ENCODE measurements at regions not wholly inside any gene's neighbourhood (a gene's known extent, or its start where the extent isn't known, plus 50 kb on each side); places are given as distances from the start of the nearest gene placed in this dataset.
A peak's percentile ranks its signal among the peaks of the same experiment; 100 is the strongest.
"Not testable (repeated sequence)": the region's sequence is repeated elsewhere in the genome, so short reads cannot be mapped to it uniquely, and the experiment has no call there.

GRCh38 chr6:103379272-103379671 lies 1480.4 kb downstream of the HACE1 start:
- DNase-seq: no peak

- no peak for DNase-seq
Observed at GRCh38 chr6:103367212-103367611, 1492.5 kb downstream of the HACE1 start.

- DNase-seq: no peak
Observed at GRCh38 chr6:103356531-103356930, 1503.2 kb downstream of the HACE1 start.

GRCh38 chr6:103344554-103345163 lies 1515.1 kb downstream of the HACE1 start:
- no peak for DNase-seq

GRCh38 chr6:103335412-103335811 lies 1524.3 kb downstream of the HACE1 start:
- DNase-seq: no peak

GRCh38 chr6:103326760-103327757 lies 1532.7 kb downstream of the HACE1 start:
- peak in 3 of 56 donors; percentile 2 to 11 (median 3) for DNase-seq

GRCh38 chr6:103313432-103313831 lies 1546.3 kb downstream of the HACE1 start:
- no peak for DNase-seq

- not testable (repeated sequence) for DNase-seq
Observed at GRCh38 chr6:103294376-103294775, 1565.3 kb downstream of the HACE1 start.

GRCh38 chr6:103284835-103285234 lies 1574.9 kb downstream of the HACE1 start:
- DNase-seq: no peak

GRCh38 chr6:103280417-103280816 lies 1579.3 kb downstream of the HACE1 start:
- DNase-seq: no peak

GRCh38 chr6:103277936-103278335 lies 1581.8 kb downstream of the HACE1 start:
- no peak for DNase-seq

GRCh38 chr6:103273048-103273447 lies 1586.7 kb downstream of the HACE1 start:
- no peak for DNase-seq

GRCh38 chr6:103269581-103269980 lies 1590.1 kb downstream of the HACE1 start:
- no peak for DNase-seq

GRCh38 chr6:103268335-103268734 lies 1591.4 kb downstream of the HACE1 start:
- DNase-seq: no peak

GRCh38 chr6:103264020-103264419 lies 1595.7 kb downstream of the HACE1 start:
- DNase-seq: peak in 1 of 56 donors; percentile 2

- no peak for DNase-seq
Observed at GRCh38 chr6:103255132-103255531, 1604.6 kb downstream of the HACE1 start.

GRCh38 chr6:103236923-103237322 lies 1622.8 kb downstream of the HACE1 start:
- DNase-seq: no peak

- DNase-seq: no peak
Observed at GRCh38 chr6:103231181-103231580, 1628.5 kb downstream of the HACE1 start.

GRCh38 chr6:103215847-103216246 lies 1643.9 kb downstream of the HACE1 start:
- DNase-seq: no peak

- no peak for DNase-seq
Observed at GRCh38 chr6:103210686-103211085, 1649.0 kb downstream of the HACE1 start.

- DNase-seq: no peak
Observed at GRCh38 chr6:103198386-103198785, 1661.3 kb downstream of the HACE1 start.

GRCh38 chr6:103193413-103193812 lies 1666.3 kb downstream of the HACE1 start:
- no peak for DNase-seq

Measured in amygdala (tissue), 56 donors.